ENCODE measurements at regions not wholly inside any gene's neighbourhood (a gene's known extent, or its start where the extent isn't known, plus 50 kb on each side); places are given as distances from the start of the nearest gene placed in this dataset.

- in situ Hi-C loops (cut with HindIII; ENCODE audit: low pct_unique_long_range_greater_than_20kb, low sequenced_read_pairs) = no loop called here
- no peak for DNase-seq (ENCODE audit: low read depth)
Observed at GRCh38 chr6:14031516-14031915, 86.1 kb upstream of the CD83 start.

DNA sequence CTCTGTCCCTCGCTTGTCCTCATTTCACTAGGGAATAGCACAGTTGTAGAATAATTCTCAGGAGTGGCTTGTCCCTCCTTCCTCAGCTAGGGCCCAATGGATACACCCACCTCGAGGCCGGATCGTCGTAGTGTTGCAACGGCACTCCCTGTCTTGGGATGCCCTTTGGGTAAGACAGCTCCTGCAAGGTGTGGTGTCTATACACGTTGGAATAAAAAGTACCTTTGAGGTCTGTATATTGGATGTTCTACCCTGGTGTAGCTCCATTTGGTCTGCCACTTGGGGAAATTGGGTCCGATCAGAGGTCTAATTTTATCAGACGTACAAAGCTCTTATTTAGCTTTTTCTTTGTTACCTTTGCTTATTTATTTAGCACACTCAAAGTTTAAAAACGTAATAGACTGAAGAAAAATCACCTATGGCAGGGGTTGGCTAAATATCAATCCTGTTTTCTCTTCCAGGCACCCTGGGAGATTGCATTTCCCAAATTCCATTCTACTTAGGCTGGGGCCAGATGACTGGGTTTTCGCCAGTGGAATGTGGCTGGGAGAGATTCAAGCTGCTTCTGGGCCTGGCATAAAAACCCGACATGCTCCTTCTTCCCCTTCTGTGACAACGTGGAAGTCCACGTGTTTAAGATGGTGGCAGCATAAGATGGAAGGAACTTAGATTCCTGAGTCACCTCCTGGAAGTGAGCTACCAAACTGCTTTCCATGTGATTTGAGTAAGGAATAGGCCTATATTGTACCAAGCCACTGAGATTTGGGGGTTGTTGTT lies 82.3 kb upstream of the CD83 start:
- in situ Hi-C loops (cut with HindIII; ENCODE audit: low pct_unique_long_range_greater_than_20kb, low sequenced_read_pairs) = no loop called here
- peak; percentile 4 for DNase-seq (ENCODE audit: low read depth)

- in situ Hi-C loops (cut with HindIII; ENCODE audit: low pct_unique_long_range_greater_than_20kb, low sequenced_read_pairs) = no loop called here
Observed at GRCh38 chr6:14035874-14036273, 81.7 kb upstream of the CD83 start.

GRCh38 chr6:14036911-14037310 lies 80.7 kb upstream of the CD83 start:
- in situ Hi-C loops (cut with HindIII; ENCODE audit: low pct_unique_long_range_greater_than_20kb, low sequenced_read_pairs) = no loop called here
- DNase-seq (ENCODE audit: low read depth) = no peak

More at GRCh38 chr6:14035874-14036273, 81.7 kb upstream of the CD83 start:
- no peak for DNase-seq (ENCODE audit: low read depth)

- DNase-seq (ENCODE audit: low read depth) = no peak
- in situ Hi-C loops (cut with HindIII; ENCODE audit: low pct_unique_long_range_greater_than_20kb, low sequenced_read_pairs) = no loop called here
Observed at GRCh38 chr6:14037402-14038277, 79.9 kb upstream of the CD83 start.

DNA sequence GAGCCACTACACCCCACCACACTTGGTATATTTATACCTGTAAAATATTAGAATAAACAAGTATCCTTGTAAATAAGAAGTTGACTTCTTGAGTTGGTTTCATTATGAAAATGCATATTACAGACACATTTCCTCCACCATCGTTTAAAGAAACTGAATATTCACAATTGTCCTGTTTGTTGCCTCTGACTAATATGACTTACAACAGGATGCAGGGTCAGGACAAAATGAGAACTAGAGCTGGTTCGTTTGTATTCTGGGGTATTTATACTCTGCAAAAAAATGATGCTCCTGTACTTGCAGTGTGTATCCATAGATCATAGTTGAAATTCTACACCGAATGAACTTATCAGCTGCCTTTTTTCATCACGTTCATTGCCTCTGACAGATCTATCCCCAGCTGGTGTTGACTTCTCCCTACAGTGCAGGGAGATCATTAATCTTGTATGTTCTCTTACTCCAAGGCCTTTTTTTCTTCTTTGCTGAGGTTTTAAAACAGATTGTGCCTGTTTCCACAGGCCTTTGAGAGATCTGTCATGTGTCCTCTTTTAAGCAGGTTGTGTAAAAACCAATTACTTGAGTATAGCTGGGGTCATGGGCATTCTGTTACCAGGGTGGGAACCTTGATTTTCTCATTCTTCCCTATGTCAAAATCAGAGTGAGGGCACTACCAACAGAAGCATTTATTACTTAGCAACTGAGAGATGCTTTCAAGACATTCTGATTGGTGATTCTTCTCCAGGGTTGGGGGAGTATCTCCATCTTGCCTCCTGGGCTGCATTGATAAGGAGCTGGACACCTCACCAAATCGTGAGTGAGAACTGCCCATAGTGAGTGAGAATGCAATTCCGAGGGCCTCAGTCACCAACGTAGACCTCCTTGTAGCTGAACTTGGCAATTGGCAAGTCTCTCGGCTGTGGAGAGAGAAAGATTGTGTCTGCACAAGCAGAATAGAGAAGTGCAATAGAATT lies 78.8 kb upstream of the CD83 start:
- no peak for DNase-seq (ENCODE audit: low read depth)
- in situ Hi-C loops (cut with HindIII; ENCODE audit: low pct_unique_long_range_greater_than_20kb, low sequenced_read_pairs) = no loop called here

DNA sequence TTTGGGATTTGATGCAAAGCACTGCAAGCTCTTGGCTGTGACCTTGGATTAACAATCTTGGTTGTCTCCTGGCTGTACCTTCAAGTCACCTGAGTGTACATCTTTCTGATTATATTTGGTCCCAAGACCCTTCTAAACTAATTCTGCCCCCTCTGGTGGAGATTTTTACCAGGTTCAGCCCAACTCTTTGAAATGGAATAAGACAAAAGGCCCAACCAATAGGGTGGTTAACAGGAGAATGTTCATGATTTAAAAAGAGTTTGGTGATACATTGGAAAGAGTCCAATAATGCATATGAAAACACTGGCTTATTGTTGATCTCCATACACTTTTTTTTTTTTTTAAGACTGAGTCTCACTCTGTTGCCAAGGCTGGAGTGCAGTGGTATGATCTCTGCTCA lies 77.5 kb upstream of the CD83 start:
- in situ Hi-C loops (cut with HindIII; ENCODE audit: low pct_unique_long_range_greater_than_20kb, low sequenced_read_pairs) = no loop called here

GRCh38 chr6:14046476-14047068 lies 71.0 kb upstream of the CD83 start:
- peak; percentile 36 for DNase-seq (ENCODE audit: low read depth)
- in situ Hi-C loops (cut with HindIII; ENCODE audit: low pct_unique_long_range_greater_than_20kb, low sequenced_read_pairs) = no loop called here

More for the DNA sequence above, 77.5 kb upstream of the CD83 start:
- DNase-seq (ENCODE audit: low read depth) = no peak

DNA sequence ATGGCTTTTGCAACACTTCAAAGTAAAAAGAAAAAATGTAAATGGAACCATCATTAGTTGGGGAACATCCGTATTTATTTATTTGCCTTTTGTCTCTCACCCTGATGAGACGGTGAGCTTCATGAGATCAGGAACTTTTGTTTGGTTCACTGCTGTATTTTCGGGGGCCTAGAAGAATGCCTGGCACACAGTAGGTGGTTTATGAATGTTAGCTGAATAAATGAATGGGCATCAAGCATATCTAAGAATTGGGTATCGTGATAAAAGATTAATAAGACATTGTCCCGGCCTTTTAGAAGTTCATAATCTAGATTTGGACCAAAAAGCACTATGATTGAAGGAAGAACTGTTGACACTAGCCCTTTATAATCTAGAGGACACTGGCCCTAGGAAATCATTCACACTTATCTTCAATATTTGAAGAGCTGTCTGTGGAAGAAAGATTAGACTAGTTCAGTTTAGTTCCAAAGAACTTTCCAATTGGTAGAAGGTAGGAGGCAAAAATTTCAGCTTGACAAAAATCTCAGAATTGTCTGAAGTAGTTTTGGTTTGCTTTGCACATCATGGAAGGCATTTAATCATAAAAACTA lies 70.3 kb upstream of the CD83 start:
- no peak for DNase-seq (ENCODE audit: low read depth)
- in situ Hi-C loops (cut with HindIII; ENCODE audit: low pct_unique_long_range_greater_than_20kb, low sequenced_read_pairs) = no loop called here

DNA sequence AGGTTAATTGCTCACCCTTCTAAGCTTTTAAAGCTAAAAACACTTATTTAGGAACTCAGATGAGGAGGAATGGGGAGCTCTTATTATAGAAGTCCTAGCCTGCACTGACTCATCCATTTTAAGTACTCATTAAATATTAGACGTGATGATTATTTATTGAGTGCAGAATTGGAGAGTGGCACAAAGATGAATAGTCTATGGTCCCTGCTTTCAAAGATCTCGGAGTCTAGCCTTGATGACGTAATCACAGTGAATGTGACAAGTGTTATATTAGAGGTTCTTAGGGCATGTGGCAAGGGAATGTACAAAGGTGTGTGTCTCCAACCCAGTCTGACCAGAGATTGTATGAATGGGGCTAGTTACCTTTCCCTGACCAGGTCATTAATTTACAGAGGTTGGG lies 68.7 kb upstream of the CD83 start:
- no peak for DNase-seq (ENCODE audit: low read depth)
- in situ Hi-C loops (cut with HindIII; ENCODE audit: low pct_unique_long_range_greater_than_20kb, low sequenced_read_pairs) = no loop called here

GRCh38 chr6:14051355-14051754 lies 66.2 kb upstream of the CD83 start:
- no peak for DNase-seq (ENCODE audit: low read depth)
- in situ Hi-C loops (cut with HindIII; ENCODE audit: low pct_unique_long_range_greater_than_20kb, low sequenced_read_pairs) = no loop called here

- no peak for DNase-seq (ENCODE audit: low read depth)
- in situ Hi-C loops (cut with HindIII; ENCODE audit: low pct_unique_long_range_greater_than_20kb, low sequenced_read_pairs) = no loop called here
Observed at GRCh38 chr6:14053811-14054210, 63.8 kb upstream of the CD83 start.

DNA sequence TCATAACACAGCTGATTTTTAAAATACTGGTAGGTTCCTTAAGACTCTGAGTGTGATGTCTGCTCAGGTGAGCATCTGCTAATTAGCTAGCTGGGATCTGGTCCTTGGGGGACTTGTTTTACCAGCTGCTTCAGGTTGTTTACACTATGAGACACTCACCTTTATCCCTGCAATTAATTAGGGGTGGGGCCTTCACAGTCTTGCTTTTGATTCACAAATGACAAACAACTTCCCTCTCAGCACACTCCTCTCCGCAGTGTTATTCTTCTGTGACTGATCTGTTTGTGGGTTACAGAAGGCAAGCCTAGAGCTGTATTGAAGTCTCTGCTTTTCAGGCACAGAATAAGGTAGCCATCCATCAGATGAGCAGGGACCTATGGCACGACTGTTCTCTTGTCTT lies 62.0 kb upstream of the CD83 start:
- no peak for DNase-seq (ENCODE audit: low read depth)
- in situ Hi-C loops (cut with HindIII; ENCODE audit: low pct_unique_long_range_greater_than_20kb, low sequenced_read_pairs) = no loop called here

DNA sequence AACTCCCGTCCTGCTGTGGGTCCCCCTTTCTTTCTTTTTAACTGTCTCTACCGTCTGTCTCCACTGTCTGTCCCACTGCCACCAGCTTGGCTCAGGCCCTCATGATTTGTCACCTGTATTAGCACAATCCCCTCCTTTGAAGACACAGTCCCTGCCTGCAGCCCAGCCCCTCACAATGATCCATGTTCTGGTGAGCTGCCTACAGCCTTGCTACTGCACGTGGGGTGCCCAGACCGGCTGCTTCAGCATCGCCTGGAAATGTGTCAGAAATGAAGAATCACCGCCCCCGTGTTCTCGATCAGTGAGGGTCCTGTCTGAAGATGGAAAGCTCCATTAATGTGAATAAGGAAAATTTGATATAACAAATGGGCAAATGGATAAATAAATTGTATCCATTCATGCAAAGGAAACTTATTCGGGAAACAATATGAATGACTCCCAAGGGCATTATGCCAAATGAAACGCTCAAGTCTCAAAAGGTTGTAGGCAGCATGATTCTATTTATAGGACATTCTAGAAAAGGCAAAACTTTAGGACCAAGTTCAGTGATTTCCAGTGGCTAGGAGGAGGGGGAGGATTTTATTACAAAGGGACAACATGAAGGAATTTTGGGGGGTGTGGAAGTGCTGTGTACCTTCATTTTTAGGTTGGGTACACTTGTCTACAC lies 59.4 kb upstream of the CD83 start:
- DNase-seq (ENCODE audit: low read depth) = no peak
- in situ Hi-C loops (cut with HindIII; ENCODE audit: low pct_unique_long_range_greater_than_20kb, low sequenced_read_pairs) = no loop called here

- DNase-seq (ENCODE audit: low read depth) = no peak
- in situ Hi-C loops (cut with HindIII; ENCODE audit: low pct_unique_long_range_greater_than_20kb, low sequenced_read_pairs) = no loop called here
Observed at GRCh38 chr6:14058735-14059134, 58.8 kb upstream of the CD83 start.

DNA sequence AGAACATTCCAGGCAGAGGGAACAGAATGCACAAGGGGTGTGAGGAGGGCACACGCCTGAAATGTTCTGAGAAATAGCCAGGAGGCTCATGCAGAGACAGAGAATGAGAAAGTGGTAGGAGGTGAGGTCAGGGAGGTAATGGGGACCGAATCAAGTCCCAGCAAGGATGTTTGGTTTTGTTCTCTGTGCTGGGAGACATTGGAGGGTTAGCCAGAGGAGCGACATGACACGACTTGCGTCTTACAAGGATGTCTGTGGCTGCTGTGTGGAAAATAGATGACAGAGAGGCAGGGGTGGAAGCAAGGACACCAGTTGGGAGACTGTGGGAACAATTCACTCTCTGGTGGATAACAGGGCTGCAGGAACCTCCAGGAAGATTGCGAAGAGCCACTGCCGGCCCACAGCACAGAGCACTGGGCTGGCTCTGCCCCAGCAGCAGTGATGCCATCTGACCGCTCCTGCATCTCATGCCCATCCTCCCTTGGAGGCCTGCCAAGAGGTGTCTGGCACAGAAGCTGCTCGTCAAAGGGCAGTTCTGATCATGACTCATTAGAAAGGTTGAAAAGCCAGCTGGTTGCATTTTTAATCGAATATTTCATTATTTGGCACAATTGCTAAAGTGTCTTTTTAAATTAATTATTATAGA lies 57.7 kb upstream of the CD83 start:
- in situ Hi-C loops (cut with HindIII; ENCODE audit: low pct_unique_long_range_greater_than_20kb, low sequenced_read_pairs) = no loop called here
- peak; percentile 5 for DNase-seq (ENCODE audit: low read depth)

GRCh38 chr6:14060971-14061370 lies 56.6 kb upstream of the CD83 start:
- in situ Hi-C loops (cut with HindIII; ENCODE audit: low pct_unique_long_range_greater_than_20kb, low sequenced_read_pairs) = no loop called here

More at GRCh38 chr6:14060971-14061370, 56.6 kb upstream of the CD83 start:
- no peak for DNase-seq (ENCODE audit: low read depth)

Data from Caki2 (cell line).